A673 (cell line): ENCODE measurements at regions not wholly inside any gene's neighbourhood (a gene's known extent, or its start where the extent isn't known, plus 50 kb on each side); places are given as distances from the start of the nearest gene placed in this dataset.

Source experiments
- CTCF ChIP-seq: fragments of 300-800, 200-600 bp; sonication (generic); conservative IDR thresholded peaks from 2 replicates; pipeline ENCODE4 v1.5.1; 2017; ENCODE audit warnings: low read depth, mild to moderate bottlenecking, antibody characterized with exemption, low read length, moderate library complexity, mixed read lengths
- EZH2 ChIP-seq: fragments of 200-600 bp; sonication (generic); IDR thresholded peaks from 2 replicates; pipeline ENCODE4 v1.6.1; 2017; ENCODE audit warnings: borderline replicate concordance, low read depth, mild to moderate bottlenecking, mixed read lengths, antibody characterized with exemption, low read length; ENCODE audit not compliant: poor library complexity, severe bottlenecking

GRCh38 chrX:114006664-114007063, 577.2 kb upstream of the HTR2C start:
- TF ChIP-seq CTCF (no peak), EZH2 (no peak)
